Stimulated activated CD4-positive, alpha-beta T cell treated with anti-CD3 and anti-CD28 coated beads, Interleukin-4, amount 100 ng/mL, for 1 hour (primary cell): ENCODE measurements at regions not wholly inside any gene's neighbourhood (a gene's known extent, or its start where the extent isn't known, plus 50 kb on each side); places are given as distances from the start of the nearest gene placed in this dataset.
"Not testable (repeated sequence)": the region's sequence is repeated elsewhere in the genome, so short reads cannot be mapped to it uniquely, and the experiment has no call there.

ENCODE experiments used
- DNase-seq: peaks from one replicate; pipeline ENCODE4 v3.0.0-alpha.2; 2020

DNA sequence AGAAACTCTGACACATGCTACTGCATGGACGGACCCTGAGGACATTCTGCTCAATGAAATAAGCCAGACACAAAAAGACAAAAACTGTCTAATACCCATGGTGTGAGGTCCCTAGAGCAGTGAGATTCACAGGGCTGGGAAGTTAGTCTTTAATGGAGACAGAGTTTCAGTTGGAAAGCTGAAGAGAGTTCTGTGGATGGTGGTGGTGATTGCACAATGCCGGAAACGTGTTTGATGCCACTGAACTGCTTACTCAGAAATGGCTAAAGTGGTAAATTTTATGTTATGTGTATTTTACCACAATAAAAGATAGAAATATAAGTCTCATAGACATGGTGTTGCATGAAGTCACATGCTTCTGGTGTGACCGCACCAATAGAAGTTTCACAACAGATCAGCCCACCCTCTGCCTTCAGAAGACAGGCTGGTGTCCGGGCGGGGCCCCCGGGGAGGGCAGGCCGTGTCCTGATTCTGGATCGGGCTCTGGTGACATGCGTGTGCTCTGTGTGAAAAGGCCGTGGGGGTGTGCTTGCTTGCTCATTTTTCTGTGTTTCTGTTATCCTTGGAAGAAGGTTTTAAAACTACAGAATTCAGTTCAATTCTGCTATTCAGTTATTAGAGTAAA is 108.5 kb upstream of the ZNF469 start:
- not testable (repeated sequence) for DNase-seq

DNA sequence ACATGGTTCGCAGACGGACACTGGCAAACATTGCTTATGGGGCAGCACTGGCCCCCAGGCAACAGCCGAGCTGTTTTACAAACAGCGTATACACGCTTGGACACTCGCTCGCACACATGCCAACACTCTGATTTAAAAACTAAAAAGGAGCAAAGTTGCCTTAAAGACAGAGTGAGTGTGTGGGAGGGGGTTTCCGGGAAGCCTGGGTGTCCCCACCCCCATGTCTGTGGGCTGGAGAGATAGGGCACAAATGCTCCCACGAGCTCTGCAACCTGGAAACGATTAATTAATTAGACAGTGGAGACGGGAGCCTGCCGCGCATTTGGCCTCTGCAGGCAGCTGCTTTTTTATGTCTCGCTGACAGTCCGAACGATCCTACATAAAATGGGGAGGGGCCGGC is 107.9 kb upstream of the ZNF469 start:
- DNase-seq, result no peak

DNA sequence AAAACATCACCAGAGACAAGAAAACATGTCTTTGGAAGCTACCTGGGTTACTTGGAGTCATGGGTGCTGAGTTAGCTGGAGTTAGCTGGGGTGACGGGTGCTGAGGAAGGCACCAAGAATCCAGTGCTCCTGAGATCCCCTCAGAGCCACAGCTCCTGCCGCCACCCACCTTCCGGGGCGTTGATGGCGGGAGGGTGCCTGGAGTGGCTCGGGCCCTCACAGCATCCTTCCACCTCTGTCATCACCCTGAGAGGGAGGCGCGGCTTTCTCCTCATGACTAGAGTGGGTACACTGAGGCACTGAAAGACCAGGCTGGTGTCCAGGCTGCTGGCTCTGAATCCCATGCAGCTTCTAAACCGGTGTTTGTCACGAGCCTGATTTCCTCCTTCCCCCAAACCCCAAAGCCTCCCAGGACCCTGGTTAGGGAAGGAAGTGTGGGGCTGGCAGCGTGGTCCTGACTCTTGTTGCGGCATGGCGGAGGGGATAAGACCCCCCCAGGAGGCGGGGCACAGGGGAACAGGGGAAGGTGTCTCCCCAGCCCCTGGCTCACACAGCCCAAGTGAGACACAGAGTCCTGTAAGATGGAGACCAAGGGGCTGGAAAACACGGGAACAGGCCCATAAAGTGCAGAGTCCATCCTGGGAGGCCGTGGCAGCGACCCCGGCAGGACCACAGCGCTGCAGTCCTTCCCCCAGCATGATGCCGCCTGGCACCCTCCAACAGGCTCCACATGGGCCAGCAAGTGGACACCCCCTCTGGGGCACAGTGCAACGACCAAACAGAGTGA is 107.2 kb upstream of the ZNF469 start:
- DNase-seq, result not testable (repeated sequence)

DNA sequence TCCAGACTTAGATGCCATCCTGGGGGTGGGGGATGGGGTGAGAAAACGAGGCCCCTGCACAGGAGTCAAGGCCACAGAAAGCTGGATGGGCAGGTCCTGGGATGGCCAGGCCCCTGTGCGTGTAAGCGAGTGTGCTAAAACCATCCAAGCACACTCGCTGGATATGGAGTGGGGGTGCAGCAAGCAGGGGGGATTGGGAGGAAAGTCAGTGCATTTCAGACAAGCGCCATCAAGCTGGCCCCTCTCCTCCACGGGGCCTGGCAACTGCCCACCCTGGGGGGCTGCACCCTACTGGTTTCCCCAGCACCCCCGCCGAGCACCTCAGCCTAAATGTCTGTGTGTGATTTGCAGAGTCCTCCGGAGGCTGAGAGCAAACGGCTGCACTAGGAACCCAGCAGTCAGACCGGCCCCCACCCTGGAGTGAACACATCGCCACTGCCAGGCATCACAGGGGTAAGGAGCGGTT is 106.6 kb upstream of the ZNF469 start:
- DNase-seq, result not testable (repeated sequence)

DNA sequence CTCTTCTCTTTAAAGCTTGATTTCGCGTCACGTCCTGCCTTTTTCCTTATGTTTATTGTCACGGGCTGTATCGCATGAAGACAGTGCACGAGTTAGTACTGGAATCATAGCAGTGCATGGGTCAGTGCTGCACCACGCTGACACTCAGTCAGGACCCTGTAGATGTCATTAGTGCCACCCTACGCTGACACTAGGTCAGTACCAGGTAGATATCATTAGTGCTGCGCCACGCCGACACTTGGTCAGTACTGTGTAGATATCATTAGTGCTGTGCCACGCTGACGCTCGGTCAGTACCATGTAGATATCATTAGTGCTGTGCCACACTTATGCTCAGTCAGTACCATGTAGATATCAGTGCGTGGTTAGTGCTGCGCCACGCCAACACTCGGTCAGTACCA is 106.2 kb upstream of the ZNF469 start:
- no peak for DNase-seq

DNA sequence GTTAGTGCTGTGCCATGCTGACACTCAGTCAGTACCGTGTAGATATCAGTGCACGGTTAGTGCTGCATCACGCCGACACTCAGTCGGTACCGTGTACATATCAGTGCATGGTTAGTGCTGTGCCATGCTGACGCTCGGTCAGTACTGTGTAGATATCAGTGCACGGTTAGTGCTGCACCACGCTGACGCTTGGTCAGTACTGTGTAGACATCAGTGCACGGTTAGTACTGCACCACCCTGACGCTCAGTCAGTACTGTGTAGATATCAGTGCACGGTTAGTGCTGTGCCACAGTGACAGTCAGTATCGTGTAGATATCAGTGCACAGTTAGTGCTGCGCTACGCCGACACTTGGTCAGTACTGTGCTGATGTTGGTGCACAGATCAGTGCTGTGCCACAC is 102.8 kb upstream of the ZNF469 start:
- no peak for DNase-seq

DNA sequence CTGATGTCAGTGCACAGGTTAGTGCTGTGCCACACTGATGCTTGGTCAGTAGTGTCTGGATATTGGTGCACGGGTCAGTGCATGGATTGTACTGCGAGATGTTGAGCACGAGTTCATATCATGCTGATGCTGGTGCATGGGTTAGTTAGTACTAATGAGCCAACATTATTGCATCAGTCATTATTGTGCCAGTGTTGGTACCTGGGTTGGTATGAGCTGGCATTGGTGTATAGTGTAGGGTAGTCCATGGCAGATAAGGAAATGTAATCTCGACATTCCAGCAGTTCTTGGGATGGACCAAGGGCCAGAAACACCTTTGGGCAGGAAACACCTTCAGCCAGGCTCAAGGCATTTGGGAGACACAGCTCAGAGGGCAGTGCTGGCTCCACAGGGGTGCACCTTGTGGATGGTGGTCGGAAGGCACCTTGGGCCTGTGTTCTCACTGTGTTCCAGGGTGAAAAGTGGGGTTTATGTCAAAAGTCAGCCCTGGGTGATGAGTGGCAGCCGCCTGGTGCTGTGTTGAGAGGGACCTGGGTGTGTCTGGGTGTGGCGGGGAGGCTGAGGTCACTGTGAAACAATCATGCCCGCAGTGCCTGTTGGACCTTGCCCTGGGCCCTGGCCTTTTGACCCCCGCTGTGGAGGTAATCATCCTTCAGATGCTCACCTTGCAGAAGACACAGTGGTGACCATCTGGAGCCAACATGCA is 100.7 kb upstream of the ZNF469 start:
- no peak for DNase-seq

DNA sequence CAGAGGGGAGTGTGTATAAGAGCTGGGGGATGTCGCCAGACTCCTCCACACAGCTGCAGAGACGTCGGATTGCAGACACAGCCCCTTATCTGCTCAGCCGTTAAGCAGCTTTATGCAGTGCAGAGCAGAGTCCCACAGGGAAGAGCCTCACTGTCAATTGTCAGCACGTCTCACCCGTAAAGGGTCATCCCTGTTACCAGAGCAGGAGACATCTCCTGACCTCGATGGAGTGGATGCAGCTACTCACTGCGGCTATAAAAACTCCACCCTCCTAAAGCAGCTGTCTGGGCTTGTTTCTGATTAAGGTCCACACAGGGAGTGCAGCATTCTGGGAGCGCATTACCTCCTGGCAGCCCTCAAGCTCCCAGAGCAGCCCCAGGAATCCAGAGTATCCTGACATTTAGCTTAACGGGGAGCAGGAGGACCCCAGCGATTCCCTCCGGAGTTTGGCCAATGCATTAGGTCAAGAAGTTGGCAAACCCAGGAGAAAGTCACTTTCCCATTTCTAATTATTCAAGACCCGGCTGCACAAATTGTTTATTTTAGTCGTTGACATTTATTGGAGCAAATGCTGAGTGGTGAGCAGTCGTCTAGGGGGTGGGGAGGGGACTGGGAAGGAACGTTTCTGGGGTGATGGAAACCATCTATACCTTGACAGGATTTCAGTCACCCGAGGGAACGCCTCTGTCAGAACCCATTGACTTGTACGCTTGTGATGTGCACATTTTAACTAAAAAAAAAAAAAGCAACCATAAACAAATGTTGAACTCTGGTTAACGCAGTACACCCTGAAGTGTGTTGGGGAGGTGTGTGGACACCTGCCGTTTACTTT is 100.0 kb upstream of the ZNF469 start:
- DNase-seq, result no peak

DNA sequence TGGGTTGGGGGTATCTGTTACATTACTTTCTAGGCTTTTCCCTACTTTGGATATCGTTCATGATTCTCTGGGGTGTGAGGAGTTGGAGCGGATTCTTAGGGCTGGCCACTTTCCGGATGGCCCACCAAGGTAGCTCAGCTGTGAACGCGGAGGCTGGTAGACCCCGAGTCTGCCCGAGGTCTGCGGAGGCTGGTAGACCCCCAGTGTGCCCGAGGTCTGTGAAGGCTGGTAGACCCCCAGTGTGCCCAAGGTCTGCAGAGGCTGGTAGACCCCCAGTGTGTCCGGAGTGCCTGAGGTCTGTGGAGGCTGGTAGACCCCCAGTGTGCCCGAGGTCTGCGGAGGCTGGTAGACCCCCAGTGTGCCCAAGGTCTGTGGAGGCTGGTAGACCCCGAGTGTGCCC is 99.2 kb upstream of the ZNF469 start:
- DNase-seq, result no peak

DNA sequence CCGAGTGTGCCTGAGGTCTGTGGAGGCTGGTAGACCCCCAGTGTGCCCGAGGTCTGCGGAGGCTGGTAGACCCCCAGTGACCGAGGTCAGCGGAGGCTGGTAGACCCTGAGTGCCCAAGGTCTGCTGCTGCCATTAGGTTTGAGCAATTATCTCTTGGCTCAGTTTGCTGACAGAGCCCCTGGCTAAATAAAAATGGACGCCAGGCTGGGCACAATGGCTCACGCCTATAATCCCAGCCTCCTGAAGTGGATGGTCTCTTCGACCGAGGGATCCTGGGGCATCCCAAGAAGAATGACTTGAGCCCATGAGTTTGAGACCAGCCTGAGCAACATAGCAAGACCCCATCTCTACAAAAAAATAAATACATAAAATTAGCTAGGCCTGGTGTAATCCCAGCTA is 98.7 kb upstream of the ZNF469 start:
- no peak for DNase-seq

DNA sequence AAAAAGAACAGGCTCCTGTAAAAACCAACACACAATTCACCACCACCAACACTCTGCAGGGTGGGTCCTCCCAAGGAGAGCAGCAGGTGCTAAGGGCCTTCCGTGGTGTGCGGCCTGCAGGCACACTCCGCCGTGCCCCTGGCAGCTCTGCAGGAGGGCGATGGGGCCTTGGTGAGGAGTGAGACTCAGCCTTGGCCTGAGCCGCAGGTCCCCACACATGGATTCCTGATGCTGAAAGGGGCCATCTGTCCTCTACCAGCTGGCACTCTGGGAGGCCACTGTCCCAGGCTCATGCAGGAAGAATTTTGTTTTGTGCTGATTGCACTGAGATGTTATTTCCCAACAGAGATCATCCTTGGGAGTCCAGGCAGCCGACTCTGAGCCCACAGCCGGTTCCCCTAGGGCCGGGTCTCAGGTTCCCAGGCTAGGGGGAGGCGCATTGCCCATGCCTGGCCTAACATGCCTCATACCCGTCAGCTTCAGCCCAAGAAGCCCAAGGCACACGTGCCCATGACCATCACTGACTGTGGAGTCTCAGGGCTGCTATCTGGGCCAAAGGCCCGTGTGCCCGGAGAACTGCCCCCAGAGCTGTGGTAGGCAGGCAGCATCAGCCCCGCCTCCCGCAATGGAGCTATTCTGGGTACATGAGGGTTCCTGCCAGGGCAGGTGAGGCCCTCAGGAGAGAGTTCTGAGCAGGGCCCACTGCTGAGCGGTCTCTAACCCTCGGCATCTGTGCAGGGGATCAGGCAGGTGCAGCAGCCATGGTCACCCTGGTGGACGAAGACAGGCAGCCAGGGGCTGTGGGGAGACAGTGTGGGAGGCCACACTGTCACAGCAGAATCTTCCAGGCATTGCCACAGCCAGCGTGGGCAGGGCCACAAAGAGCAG is 97.9 kb upstream of the ZNF469 start:
- DNase-seq, result no peak

DNA sequence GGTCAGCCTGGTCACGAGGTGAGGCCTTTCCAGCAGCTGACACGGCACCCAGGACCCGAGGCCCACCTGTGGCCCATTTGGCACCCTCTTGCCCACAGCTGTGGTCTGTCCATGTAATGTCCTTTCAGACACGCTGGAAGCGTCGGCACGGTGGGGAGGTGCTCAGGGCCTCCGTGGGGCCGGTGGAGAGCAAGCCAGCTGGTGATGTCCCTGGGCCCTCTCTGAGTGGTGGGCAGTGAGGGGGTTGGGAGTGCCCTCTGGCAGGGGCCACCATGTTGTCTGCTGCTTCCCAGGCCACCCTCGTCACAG is 97.3 kb upstream of the ZNF469 start:
- no peak for DNase-seq

DNA sequence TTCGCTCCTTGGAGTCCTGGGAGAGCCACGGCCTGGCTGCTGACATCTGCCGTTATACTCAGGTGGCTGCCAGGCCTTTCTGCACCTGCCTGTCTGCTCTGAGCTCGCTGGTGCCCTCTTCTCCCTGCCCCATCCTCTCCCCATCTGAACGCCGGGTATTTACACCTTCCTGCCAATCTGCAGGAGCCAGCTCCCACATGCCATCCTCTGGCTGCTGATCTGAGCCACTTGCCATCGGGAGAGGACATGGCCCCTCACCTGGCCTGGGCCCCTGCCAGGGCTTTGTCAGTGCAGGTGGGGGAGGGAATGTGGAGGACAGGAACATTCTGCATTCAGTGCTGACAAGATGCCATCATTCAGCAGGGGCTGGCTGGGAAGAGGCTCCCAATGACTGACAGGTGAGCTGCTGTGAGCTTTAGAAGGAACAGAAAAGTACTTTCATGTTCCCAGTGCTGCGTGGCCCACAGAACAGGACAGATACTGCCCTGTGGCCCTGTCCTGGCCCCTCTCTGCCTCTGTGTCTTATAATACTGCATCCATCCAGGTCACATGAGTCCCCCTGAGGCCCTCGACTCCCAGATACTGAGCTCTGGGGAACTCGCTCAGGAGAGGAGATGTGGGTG is 96.3 kb upstream of the ZNF469 start:
- DNase-seq, result no peak

DNA sequence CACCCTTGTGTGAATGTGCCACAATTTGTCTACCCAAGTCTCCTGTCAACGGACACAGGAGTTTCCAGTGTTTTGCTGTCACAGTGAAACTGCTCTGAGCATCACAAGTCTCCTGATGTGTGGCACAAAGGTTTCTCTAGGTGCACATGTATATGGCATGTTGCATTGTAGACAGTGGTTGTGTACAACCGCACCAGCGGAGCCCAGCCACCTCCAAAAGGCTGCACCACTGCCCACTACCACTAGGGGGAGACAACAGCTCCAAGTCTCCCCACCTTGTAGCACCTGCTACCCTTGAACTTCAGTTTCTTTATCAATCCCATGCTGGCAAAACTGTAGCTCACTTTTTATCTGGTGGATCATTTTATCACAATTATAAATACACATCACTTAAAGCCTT is 95.5 kb upstream of the ZNF469 start:
- no peak for DNase-seq

DNA sequence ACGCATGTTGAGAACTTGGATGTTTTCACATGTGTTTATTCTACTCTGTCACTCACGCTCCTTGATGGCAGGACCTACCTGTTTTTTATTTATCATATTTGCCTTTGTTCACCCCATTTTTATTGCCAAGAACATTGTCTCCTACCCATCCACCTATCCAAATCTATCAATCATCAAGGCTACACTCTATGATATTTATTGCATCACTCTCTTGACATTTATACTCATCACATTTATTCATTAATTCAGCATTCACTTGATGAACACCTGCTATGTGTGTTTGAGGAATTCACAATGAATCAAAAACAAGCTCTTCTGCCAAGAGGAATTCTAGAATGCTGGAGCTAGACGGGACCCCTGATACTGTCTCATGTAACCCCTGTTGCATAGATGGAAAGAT is 94.5 kb upstream of the ZNF469 start:
- no peak for DNase-seq

DNA sequence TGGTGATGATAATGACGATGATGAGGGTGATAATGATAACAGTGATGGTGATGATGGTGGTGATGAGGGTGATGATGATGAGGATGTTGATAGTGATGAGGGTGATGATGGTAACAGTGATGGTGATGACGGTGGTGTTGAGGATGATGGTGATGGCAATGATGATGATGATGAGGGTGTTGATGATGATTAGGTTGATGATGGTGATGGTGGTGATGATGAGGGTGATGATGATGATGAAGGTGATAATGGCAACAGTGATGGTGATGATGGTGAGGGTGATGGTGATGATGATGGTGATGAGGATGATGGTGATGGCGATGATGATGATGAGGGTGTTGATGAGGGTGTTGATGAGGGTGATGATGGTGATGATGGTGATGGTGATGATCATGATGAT is 93.8 kb upstream of the ZNF469 start:
- DNase-seq, result no peak

DNA sequence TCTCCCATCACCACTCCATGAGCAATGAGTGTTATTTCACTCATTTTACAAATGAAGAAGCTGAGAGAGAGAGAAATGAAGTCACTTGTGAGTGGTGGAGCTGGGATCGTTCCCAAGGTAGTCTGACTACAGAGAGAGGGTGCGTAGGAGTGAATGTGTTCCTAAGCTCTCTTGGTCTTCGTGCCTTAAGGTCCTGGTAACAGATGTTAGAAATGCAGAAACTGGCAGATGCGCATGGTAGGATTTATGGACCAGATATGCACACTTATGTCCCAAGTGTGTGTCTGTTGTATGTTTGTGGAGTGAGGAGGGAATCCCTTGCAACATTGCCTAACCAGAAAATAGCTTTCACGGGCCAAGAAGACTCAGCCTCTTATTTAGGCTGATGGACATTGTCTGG is 93.2 kb upstream of the ZNF469 start:
- no peak for DNase-seq

DNA sequence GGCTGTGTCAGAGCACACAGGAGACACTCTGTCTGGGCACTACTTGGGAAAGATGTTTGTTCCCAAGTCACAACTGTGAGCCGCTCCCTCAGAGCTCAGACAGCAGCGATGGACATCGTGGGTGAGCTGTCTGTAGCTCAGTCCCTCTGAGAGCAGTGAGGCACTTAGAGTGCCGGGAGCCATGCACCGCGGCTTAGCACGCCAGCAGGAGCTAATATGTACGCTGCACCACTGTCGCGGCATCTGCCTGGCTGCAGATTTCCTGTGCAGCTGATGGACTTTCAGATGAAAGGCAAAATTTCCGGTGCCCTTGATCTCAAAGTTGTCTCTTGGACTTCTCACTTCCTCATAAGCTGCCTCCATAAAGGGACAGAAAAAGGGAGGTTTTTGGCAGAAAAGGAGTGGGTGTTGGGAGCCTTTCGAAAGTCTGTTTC is 92.8 kb upstream of the ZNF469 start:
- no peak for DNase-seq

DNA sequence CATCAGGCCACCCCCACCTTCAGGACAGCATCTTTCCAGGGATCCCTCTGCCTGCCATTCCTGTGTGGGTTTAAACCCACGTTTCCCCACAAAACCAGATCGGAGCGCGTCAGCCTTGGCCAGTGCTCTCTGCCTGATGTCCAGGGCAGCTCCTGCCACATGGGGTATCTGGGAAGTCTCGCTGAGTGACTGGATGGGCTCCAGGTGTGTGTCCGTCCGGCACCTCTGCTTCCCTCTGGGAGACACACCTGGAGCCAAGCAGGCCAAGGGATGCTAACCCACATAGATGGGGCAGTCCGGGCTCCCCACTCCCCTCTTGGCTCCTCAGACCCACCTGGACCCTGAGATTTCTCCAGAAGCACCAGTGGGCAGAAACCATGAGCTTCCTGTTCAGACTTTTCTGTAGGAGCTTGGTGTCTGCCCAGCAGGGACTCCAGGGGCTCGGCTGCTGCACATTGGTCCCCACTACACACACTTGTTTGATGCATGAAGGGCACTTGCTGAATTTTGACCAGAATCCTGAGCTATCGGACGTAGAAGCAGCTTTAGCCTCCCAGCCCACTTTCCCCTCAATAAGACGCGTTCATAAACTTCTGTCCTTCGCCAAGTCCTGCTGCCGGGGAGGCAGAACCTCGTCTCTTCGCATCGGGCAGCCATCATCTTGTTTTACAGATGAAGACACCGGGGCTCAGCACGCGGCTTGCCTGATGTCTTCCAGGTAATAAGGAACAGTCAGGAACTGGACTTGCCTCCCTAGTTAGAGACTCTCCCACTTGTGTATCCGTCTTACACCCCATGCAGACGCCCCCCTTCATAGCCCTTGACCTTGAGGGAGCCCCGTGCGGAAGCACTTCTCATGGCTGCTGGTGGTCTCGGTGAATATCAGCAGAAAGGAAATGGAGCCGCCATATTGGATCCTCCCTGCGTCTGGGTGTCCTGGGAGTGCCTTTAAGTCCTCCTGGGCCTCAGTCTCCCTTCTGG is 91.6 kb upstream of the ZNF469 start:
- no peak for DNase-seq
